LNCaP clone FGC (cell line): ENCODE measurements at regions not wholly inside any gene's neighbourhood (a gene's known extent, or its start where the extent isn't known, plus 50 kb on each side); places are given as distances from the start of the nearest gene placed in this dataset.

ENCODE experiments used
- DNase-seq: peaks from one replicate; pipeline ENCODE4 v3.0.0-alpha.2; 2011; ENCODE audit warnings: low read depth
- H3K4me3 ChIP-seq: 2 replicates; pipeline ENCODE4 v1.5.1; 2011; ENCODE audit warnings: mild to moderate bottlenecking, low read depth, low read length, control low read depth
- TF ChIP-seq, protein P1 (sequence below): IDR thresholded peaks from 2 replicates; pipeline ENCODE4 v1.5.1; 2012; ENCODE audit warnings: mild to moderate bottlenecking; ENCODE audit not compliant: control insufficient read depth, insufficient read depth; ENCODE audit errors: extremely low read depth

DNA sequence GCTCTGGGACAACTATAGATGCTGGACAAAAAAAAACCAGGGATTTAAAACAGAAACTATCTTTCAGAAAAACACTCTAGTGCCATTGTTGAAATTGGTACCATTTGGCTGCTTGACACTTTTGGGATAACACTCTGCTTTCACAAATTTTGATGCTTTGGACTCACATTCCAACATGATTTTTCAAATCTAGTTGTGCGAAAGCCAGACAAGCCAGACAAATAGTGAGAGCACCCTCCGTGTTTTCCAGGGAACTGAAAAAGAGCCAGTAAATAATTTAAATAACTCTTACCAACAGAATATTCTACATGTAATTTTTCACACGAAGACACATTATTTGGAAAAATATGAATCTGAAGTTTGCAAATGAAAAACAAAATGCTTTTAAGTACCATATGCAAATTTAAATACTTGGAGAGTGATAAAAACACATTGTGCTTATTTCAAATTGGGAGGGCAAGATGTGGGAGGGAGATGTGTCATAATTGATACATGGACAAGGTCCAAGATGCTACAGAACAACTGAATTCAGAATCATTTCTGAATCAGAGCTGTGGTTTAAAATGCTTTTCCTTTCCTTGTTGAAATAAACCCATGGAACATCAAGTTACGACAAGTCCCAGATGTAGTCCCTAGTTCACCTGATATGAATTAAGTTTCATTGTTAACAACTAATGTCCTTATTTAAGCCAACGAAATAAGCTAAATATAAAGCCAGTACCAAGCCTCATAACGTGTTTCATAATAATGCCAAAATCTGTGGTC lies 144.2 kb upstream of the SOX2 start:
- DNase-seq = no peak
- TF ChIP-seq, protein P1, sequence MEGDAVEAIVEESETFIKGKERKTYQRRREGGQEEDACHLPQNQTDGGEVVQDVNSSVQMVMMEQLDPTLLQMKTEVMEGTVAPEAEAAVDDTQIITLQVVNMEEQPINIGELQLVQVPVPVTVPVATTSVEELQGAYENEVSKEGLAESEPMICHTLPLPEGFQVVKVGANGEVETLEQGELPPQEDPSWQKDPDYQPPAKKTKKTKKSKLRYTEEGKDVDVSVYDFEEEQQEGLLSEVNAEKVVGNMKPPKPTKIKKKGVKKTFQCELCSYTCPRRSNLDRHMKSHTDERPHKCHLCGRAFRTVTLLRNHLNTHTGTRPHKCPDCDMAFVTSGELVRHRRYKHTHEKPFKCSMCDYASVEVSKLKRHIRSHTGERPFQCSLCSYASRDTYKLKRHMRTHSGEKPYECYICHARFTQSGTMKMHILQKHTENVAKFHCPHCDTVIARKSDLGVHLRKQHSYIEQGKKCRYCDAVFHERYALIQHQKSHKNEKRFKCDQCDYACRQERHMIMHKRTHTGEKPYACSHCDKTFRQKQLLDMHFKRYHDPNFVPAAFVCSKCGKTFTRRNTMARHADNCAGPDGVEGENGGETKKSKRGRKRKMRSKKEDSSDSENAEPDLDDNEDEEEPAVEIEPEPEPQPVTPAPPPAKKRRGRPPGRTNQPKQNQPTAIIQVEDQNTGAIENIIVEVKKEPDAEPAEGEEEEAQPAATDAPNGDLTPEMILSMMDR = no peak
- no peak overlapping the region for H3K4me3 ChIP-seq

DNA sequence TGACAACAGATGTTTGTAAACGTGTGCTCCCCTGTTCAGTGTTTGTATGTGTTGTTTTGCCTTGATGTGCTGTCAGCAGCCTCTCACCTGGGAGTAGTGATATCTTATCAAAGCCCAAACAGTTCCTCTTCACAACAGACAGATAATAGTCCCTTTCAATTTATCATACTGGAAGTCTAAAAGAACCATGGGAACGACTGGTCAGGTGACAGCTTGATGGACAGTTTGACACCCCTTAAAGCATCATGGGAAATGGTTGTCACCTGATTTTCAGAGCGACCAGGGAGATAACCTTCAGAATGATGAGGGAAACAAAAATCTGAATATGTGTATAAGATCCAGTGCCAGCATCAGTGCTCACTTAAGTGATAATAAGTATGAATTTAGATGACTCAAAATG lies 146.3 kb upstream of the SOX2 start:
- TF ChIP-seq, protein P1 = no peak

DNA sequence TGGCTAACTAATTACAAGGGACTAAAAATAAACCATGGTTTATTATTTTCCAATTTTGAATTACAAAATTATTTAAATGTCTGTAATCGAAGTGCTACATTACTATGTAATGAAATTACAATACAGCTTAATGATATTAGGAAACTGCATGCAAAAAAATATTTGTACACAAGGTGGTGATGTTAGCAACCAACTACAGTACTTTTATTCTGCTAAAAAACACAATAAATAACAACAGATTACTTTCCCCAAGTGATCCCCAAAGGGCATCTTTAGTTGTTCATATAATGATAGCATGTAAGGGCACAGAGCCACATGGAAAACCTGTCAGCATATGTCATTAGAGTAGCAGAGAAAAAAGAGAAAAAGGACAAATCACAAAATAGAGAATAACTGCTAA lies 147.5 kb upstream of the SOX2 start:
- no peak overlapping the region for H3K4me3 ChIP-seq
- TF ChIP-seq, protein P1 = no peak
- DNase-seq = no peak

More for the DNA sequence above, 146.3 kb upstream of the SOX2 start:
- no peak overlapping the region for H3K4me3 ChIP-seq
- DNase-seq = no peak

DNA sequence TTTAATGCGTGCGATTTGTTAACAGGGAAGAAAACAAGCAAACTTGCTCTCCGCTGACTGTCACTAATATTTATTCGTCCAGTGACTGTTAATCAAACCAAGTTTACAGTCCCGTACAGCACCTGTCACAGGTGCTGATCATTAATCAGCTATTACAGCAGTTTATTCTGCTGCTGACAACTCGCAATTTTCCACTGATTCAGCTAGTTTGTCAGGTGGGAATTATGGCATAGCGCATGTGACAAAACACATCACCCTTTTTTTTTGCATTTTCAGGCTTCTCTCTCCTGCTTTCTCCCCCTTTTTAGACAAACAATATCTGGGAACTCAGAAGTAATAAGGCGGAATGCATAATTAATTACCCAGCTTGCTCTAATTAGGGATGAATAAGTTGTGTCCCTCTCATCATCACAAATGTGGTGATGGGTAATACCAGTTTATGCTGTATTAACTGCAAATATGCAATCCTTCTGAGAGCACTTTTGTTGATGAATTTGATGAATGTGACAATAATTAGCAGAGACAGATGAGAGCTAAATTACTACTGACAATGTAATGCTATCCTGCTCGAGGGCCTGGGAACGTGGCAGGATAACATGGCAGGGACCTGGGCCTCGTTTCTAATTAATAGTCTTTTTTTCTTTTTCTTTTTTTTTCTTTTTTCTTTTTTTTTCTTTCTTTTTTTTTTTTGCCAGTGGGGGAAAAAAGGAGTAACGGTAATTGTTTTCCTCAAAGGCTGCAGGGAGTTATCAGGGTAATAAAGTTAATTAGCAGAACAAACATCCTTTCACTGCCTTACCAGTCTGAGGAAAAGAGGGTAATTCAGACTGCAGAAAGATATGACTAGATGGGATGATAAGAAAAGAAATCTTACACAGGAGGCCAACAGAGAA lies 150.3 kb upstream of the SOX2 start:
- no peak overlapping the region for H3K4me3 ChIP-seq
- no peak for DNase-seq
- TF ChIP-seq, protein P1 = no peak

DNA sequence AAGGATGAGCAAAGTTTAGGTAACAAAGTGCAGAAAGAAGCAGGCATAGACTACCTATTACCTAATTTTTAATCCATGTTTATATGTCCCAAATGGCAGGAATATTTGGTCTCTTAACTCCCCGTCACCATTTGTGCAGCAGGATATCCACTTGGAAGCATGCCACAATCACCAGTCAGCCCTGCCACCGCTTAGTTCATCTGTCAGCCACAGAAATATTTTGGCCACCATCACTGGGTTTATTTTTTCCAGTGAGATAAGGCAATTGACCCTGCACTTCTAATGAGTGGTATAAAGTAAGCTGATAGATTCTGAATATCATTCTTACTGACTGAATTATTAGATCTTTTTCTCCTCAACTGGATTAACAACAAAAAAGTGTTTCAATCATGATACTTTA lies 152.9 kb upstream of the SOX2 start:
- H3K4me3 ChIP-seq = no peak overlapping the region
- TF ChIP-seq, protein P1 = no peak
- no peak for DNase-seq

DNA sequence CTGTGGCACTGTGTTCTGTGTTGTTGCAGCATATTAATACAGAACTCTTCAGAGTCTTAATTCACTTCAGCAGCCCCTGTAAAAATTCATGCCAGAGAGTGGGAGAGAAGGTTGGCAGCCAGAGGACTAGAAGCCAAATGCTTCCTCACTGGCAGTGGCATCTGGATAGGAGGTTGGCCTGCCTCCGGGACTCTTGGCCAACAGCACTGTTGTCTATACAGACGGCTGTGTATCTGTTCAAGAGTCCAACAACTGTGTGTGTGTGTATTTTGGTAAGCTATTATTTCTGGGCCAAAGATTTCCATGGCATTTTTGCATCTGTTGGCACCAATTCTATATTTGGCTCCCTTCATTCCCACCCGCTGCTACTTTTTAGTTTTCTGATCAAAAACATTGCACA lies 156.0 kb upstream of the SOX2 start:
- no peak overlapping the region for H3K4me3 ChIP-seq
- DNase-seq = no peak
- TF ChIP-seq, protein P1 = no peak
